ENCODE measurements at regions not wholly inside any gene's neighbourhood (a gene's known extent, or its start where the extent isn't known, plus 50 kb on each side); places are given as distances from the start of the nearest gene placed in this dataset.
"Not testable (repeated sequence)": the region's sequence is repeated elsewhere in the genome, so short reads cannot be mapped to it uniquely, and the experiment has no call there.

DNA sequence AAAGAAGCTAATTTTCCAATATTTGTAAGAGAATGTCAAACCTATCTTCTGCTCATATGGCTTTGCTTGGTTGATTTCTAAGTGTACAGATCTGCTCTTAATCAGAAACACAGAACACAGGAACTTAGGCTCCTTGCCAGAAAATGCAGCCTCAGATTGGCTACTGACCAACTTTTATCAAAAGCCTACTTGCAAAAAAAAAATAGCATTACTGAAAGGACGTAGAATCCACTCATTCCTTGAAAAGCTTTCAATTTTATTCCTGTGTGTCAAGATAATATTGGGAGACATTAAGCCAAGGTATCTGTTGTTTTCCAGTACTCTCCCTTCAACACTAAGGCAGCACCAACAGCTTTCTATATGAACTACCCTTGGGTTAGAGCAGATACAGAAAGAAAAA is 127.6 kb upstream of the INTU start:
- Mint-ChIP-seq H3K36me3 (no peaks in the 10 kb centered on the region), H3K27ac (no peak overlapping the region), H3K9me3 (no peaks in the 10 kb centered on the region)
- no peak for ATAC-seq
- DNase-seq (ENCODE audit: low spot score in 2 of 2): no peak

DNA sequence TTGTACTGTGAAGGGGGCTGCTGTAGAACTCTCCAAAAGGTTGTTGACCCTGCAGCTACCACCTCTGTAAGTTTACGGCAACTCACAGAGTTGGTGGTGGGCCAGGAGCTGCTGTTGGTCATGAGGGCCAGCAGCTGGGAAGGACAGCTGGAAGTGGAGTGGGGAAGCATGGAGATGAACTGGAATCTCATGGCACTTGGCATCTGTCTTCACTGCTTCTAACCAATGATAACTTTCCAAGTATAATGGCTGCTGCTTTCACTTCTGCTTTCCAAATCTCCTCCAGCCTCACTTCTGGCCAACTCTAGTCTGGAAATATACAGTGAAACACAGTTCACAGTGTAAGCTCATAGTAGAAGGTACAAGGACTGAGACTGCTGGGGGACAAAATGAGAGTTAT is 126.5 kb upstream of the INTU start:
- H3K27ac Mint-ChIP-seq: no peak overlapping the region
- no peaks in the 10 kb centered on the region for H3K9me3 Mint-ChIP-seq
- ATAC-seq: no peak
- no peaks in the 10 kb centered on the region for H3K36me3 Mint-ChIP-seq
- DNase-seq (ENCODE audit: low spot score in 2 of 2): no peak

DNA sequence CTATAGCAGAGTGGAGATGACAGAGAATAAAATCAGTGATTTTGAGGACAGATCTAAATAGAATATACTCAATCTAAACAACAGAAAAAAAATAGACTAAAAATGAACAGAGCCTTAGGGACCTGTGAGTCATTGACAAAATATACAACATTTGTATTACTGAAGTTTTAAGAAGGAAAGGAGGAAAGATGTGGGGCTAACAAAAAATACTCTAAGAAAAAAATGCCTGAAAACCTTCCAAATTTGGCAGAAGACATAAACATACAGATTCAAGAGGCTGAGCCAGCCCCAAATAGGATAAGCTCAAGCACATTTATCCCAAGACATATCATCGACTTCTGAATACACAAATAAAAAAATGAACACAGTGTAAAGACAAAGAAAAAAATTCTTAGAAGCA is 123.6 kb upstream of the INTU start:
- Mint-ChIP-seq H3K9me3 (no peaks in the 10 kb centered on the region), H3K27ac (peak overlapping the region in 1 of 2 donors; percentile 24), H3K36me3 (no peaks in the 10 kb centered on the region)
- DNase-seq (ENCODE audit: low spot score in 2 of 2) (no peak), ATAC-seq (no peak)

DNA sequence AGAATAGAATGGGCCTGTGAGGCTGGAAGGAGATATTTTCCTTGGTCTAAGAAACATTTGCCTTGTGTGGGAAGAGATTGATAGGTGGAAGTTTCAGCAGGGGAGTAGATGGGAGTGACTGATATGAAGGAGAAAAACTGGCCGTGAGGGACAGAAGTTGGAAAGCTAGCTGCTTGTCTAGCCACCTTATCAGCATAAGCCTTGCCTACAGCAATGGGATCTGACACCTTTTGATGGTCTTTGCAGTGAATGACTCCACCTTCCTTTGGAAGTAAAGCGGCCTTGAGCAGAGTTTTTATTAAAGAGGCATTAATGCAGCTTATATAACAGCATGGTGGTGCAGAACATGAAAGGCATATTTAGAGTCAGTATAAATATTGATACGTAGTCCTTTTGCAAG is 120.1 kb upstream of the INTU start:
- H3K36me3 Mint-ChIP-seq; H3K27ac Mint-ChIP-seq; DNase-seq (ENCODE audit: low spot score in 2 of 2); H3K9me3 Mint-ChIP-seq; ATAC-seq: not testable (repeated sequence)

DNA sequence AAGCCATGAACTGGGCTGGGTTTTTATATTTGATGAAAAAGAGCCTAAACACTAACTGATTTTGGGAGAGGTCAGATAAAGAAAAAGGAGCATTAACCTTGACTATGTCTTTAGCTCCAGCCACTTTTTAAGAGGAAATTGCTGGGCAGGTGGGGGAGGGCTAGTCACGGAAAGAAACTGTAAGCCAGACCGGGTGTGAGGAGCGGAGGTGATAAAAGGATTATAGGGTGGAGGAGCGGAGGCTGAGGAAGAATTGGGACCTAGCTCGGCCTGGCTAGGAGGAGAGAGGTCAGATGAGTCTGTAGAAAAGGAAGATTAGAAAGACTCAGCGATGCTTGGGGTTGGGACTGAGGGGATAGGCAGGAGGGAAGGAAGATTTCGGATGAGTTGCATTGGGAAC is 117.5 kb upstream of the INTU start:
- H3K9me3 Mint-ChIP-seq; H3K27ac Mint-ChIP-seq; H3K36me3 Mint-ChIP-seq; DNase-seq (ENCODE audit: low spot score in 2 of 2); ATAC-seq: not testable (repeated sequence)

DNA sequence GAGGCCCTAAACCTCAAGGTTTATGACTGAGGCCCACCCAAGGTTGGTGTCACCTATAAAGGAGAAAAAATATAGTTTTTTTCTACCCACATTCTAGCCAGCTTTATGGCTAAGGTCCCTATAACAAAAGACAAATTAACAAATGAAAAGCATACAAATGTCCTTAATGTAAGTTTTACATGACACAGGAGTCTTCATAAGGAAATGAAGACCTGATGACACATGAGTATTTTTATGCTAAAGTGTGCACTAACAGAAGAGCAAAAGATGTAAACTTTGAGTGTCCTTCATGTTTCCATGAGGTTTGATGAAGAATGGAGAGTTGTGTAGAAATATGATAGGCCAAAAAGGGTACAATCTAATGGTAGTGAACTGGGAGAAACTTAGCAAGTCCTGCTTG is 114.7 kb upstream of the INTU start:
- no peak for DNase-seq (ENCODE audit: low spot score in 2 of 2)

DNA sequence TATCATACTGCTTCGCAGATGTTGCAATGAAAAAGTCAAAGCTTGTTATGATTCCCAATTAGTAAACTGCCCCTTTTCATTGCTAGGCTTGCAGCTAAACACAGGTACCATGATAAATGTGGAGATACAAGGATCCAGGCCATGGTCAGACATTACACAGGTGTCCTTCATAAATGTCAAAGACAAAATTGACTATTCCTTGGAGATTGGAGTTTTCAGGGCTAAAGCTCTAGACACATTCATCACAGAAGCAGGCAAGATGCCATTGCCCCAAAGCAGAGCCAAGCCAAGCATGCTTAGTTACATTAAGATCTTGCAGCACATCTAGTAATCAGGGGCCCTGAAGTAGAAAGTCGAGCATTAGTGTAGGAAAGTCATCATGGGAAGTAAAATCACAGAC is 111.3 kb upstream of the INTU start:
- ATAC-seq (no peak), DNase-seq (ENCODE audit: low spot score in 2 of 2) (no peak)
- no peak overlapping the region for H3K27ac Mint-ChIP-seq
- peaks cover 0 to 2% of the 10 kb centered on the region in 2 donors for H3K9me3 Mint-ChIP-seq
- no peaks in the 10 kb centered on the region for H3K36me3 Mint-ChIP-seq

More for the DNA sequence above, 114.7 kb upstream of the INTU start:
- Mint-ChIP-seq H3K27ac (no peak overlapping the region), H3K9me3 (peaks cover 0 to 5% of the 10 kb centered on the region in 2 donors), H3K36me3 (no peaks in the 10 kb centered on the region)
- ATAC-seq: no peak

DNA sequence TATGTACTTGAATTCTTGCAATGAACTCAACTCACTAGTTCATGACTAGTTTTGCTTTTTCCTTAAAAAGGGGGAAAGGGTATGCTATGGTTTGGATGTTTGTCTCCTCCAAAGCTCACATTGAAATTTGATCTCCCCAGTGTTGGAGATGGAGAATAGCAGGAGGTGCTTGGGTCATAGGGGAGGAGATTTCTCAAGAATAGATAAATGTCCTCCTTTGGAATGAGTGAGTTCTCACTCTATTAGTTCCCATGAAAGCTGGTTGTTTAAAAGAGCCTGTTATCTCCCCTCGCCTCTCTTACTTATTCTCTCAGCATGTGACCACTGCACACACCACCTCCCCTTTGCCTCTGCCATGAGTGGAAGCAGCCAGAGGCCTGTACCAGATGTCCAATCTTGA is 109.4 kb upstream of the INTU start:
- ATAC-seq (no peak), DNase-seq (ENCODE audit: low spot score in 2 of 2) (no peak)
- H3K9me3 Mint-ChIP-seq: no peaks in the 10 kb centered on the region
- no peak overlapping the region for H3K27ac Mint-ChIP-seq
- H3K36me3 Mint-ChIP-seq: no peaks in the 10 kb centered on the region

DNA sequence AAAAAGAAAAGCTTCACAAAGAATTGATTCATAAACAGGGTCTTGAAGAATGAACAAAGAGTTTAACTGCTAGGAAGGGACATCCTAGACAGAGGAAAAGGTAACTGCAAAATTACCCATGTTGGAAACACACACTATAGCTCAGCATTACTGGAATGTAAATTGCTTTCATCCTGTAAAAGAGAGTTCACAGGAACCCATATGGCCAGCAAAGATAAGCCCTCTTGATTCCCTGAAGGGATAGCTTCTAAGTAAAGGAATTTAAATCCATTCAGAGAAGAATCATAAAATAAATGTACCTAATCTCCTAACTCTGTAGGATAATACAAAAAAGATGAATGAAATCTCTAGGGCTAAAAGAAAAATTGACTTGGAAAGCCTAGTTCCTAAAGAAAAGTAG is 107.1 kb upstream of the INTU start:
- Mint-ChIP-seq H3K9me3 (peaks cover 0 to 3% of the 10 kb centered on the region in 2 donors), H3K27ac (no peak overlapping the region), H3K36me3 (no peaks in the 10 kb centered on the region)
- DNase-seq (ENCODE audit: low spot score in 2 of 2) (no peak), ATAC-seq (no peak)

DNA sequence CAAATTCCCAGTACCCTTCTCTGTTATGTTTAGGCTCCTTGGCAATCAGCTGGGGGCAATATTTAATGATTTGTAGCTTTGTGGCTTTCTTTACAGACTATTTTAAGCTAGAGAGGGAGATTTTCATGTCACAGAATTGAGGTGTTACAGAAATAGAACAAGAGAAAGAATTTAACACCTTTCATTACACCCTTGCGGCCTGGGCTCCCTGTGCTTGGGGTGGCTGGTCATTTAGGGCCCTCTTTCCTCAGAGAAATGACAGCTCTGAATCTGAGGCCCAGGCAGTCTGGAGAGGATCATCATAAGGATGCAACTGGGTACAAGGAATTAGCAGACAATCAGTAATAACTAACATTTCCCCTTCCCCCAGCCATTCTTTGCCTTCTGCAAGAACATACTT is 104.5 kb upstream of the INTU start:
- Mint-ChIP-seq H3K9me3 (peaks cover 0 to 3% of the 10 kb centered on the region in 2 donors), H3K27ac (peak overlapping the region in 1 of 2 donors; percentile 27), H3K36me3 (no peaks in the 10 kb centered on the region)
- no peak for ATAC-seq
- DNase-seq (ENCODE audit: low spot score in 2 of 2): no peak

DNA sequence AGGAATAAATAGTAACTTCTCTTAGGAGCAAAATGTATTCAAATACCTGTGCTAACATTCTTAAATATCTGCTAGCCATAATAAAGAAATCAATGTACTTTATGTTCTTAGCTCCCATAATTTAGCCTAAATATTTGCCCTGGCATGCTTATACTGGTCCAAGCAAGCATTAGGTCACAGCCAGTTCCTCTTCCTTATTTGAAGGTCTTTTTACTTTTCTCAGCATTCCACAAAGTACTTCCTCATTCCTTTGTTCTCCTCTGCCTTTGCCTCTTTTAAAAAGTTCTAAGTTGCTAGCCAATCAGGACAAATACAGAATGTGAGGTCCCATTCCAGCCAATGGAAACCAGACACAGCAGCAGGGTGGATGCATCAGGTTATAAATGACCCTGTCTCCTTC is 102.9 kb upstream of the INTU start:
- H3K36me3 Mint-ChIP-seq; DNase-seq (ENCODE audit: low spot score in 2 of 2); H3K9me3 Mint-ChIP-seq; ATAC-seq; H3K27ac Mint-ChIP-seq: not testable (repeated sequence)

DNA sequence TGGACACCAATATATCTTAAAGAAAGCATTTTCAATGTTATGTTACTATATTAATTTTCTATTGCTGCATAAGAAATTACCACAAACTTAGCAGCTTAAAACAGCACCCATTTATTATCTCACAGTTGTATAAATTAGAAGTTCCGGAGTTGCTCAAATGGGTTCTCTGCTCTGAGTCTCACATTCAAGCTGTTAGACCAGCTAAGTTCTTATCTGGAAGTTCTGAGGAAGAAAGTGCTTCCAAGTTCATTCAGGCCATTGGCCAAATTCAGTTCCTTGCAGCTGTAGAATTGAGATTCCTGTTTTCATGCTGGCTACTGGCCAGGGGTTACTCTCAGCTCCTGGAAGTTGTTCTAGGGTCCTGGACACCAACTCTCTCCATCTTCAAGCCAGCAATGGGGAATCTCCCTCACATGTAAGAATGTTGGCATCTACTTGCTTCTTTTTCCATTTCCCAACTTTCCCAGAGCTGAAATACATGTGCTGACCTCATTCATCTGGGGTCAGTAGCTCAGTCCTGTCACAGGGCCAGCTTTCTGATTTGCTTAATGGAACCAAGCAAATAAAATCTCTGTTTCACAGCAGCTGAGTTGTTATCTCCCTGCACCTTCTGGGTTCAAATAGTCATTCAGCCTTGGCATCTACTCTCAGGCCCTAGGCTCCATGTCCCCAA is 99.6 kb upstream of the INTU start:
- no peak for ATAC-seq
- Mint-ChIP-seq H3K36me3 (no peaks in the 10 kb centered on the region), H3K9me3 (peaks cover 0 to 3% of the 10 kb centered on the region in 2 donors), H3K27ac (no peak overlapping the region)
- no peak for DNase-seq (ENCODE audit: low spot score in 2 of 2)

DNA sequence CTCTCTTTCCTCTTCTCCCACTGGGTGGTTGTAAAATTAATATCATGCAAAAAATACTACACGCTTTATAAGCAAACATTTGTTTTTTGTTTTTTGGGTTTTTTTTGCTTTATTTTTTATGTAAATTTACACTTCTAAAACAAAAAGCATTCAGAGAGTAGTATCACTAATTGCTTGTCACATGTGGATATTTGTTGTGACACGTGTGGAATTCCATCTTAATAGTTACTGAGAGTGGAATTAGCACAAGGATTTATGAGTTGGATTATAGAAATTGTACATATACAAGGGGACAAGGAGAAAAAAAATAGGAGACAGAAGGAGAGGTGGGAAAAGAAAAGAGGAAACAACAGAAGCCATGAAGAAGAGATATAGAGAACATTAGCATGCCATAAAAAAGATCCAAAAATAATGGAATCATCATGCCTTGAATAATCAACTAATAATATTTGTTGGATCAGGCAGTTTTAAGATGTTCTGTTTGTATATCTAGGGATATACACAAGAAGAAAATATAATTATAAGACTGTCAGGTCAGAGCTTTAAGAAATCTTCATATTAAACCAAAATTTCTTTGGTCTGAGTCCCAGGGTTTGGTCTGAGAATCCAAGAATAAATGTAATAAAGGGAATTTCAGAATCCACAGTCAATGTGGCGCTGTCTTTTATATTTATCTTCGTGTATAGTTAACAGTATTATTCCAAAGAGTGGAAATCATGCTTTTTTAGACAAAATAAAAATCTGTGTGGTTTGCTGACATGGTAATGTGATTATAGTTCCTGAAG is 98.5 kb upstream of the INTU start:
- no peak overlapping the region for H3K27ac Mint-ChIP-seq
- ATAC-seq: no peak

DNA sequence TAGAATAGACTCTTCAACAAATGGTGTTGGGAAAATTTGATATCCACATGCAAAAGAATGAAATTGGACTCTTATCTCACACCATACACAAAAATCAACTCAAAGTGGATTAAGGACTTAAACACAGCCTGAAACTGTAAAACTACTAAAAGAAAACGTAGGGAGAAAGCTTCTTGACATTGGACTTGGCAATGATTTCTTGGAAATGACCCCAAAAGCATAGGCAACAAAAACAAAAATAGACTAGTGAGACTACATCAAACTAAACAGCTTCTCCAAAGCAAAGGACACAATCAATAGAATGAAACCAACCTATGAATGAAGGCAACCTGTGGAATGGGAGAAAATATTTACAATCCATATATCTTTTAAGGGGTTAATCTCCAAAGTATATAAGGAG is 94.7 kb upstream of the INTU start:
- ATAC-seq: no peak
- H3K36me3 Mint-ChIP-seq: no peaks in the 10 kb centered on the region
- H3K27ac Mint-ChIP-seq: no peak overlapping the region
- DNase-seq (ENCODE audit: low spot score in 2 of 2): no peak
- H3K9me3 Mint-ChIP-seq: no peaks in the 10 kb centered on the region

More for the DNA sequence above, 98.5 kb upstream of the INTU start:
- Mint-ChIP-seq H3K9me3 (peaks cover 0 to 3% of the 10 kb centered on the region in 2 donors), H3K36me3 (no peaks in the 10 kb centered on the region)
- no peak for DNase-seq (ENCODE audit: low spot score in 2 of 2)

DNA sequence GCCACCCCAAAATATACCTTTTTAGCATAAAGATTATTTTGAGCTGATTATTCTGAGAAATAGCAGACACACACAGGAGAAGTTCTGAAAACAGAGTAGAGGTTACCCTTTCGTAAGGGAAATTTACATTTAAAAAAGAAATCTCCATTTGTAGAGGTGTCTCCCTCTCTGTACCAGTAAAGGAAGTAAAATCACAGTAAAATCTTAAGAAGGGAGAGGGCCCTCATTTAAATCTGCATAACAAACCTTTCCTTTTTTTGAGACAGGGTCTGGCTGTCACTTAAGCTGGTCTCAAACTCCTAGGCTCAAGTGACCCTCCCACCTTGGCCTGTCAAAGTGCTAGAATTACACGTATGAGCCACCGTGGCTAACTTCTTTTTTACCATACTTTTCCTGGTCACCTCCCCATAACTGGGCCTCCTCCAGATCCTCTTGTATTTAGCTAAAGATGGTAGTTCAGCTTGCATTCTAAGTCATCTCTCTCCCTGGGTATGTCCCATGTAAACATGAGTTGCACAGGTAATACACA is 92.2 kb upstream of the INTU start:
- H3K27ac Mint-ChIP-seq: no peak overlapping the region
- no peaks in the 10 kb centered on the region for H3K9me3 Mint-ChIP-seq
- DNase-seq (ENCODE audit: low spot score in 2 of 2): no peak
- ATAC-seq: no peak
- H3K36me3 Mint-ChIP-seq: no peaks in the 10 kb centered on the region

DNA sequence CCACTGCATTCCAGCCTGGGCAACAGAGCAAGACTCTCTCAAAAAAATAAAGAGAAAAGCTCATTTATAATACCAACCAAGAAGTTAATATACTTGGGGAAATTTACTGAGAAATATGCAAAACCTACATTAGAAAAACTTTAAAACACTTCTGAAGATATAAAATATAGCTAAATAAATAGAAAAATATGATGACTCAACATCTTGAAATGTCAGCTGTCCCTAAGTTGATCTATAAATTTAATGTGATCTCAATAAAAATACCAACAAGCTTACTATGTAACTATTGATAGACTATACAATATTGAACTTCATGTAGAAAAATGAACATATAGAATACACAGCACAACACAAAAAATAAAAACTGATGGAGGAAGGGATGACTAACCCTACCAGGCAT is 87.5 kb upstream of the INTU start:
- DNase-seq (ENCODE audit: low spot score in 2 of 2) (no peak), ATAC-seq (no peak)
- H3K36me3 Mint-ChIP-seq: no peaks in the 10 kb centered on the region
- H3K9me3 Mint-ChIP-seq: no peaks in the 10 kb centered on the region
- H3K27ac Mint-ChIP-seq: no peak overlapping the region

DNA sequence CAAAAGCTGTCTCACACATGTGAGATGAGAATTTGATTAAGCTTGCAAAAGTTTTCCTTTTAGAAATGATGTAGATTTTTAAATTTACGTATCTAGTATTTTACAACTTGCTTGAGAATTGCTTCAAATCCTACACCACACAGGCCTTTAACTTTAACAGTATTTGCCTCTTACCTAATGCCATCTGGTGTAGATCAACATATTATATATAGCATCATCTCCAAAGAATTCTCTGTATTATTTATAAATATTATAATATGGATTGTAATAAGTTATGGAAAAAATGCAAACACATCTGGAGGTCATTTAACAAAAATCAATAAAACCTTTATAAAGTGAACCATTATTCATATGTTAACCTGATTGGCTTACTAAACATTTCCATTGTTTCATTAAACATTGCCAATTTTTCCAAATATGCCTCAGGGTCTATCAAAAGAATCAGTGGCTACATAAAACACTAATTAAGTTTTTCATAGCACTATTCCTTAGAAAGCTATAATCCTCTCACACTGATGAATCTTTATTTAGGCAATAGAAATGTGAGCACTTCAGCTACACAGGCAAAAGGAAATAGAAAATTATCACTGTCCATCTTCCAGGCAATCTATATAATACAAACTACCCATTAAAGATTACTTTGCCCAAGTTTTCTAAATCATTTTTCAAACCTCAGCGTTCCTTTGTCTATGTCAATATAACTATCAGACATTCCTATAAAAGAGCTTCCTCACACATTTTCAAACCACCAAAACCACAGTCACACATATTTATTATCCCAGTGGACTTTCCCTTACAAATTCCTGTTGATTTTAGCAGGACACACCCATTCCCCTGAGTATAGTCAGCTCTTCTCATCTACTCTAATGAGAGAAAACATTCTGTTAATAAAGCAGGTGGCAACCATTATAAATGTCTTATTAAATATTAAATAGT is 83.5 kb upstream of the INTU start:
- Mint-ChIP-seq H3K27ac (no peak overlapping the region), H3K36me3 (no peaks in the 10 kb centered on the region), H3K9me3 (no peaks in the 10 kb centered on the region)
- ATAC-seq (no peak), DNase-seq (ENCODE audit: low spot score in 2 of 2) (no peak)

All from activated naive CD4-positive, alpha-beta T cell treated with anti-CD3 and anti-CD28 coated beads, Interleukin-2, amount 50 U/mL, for 72 hours (primary cell).